Lung (tissue), 11 donors: ENCODE measurements at regions not wholly inside any gene's neighbourhood (a gene's known extent, or its start where the extent isn't known, plus 50 kb on each side); places are given as distances from the start of the nearest gene placed in this dataset.
A peak's percentile ranks its signal among the peaks of the same experiment; 100 is the strongest.

Experiments used
- ATAC-seq: fragments of 200-7000 bp; cut with Tn5 transposase; one replicate; pipeline ENCODE4 v1.9.1; 2020; ENCODE audit warnings: moderate number of reproducible peaks; ENCODE audit not compliant: insufficient read depth, low FRiP score
- DNase-seq, 3 donors: peaks; one replicate each; pipeline ENCODE4 v3.0.0-alpha.2; 2013 to 2017
- H3K27ac ChIP-seq, 2 donors: one replicate each; pipeline ENCODE4 v1.5.1; 2013; ENCODE audit warnings: mild to moderate bottlenecking in 2 of 2, moderate library complexity in 2 of 2, control low read depth in 1 of 2, inconsistent platforms in 1 of 2, low read depth in 1 of 2, low read length in 1 of 2
- H3K27me3 ChIP-seq, 3 donors: one replicate each; pipeline ENCODE4 v1.5.1; 2013; ENCODE audit warnings: low read length in 2 of 3; ENCODE audit not compliant: control insufficient read depth in 3 of 3, insufficient read depth in 3 of 3
- H3K36me3 ChIP-seq, 4 donors: one replicate each; pipeline ENCODE4 v1.5.1; 2013; ENCODE audit warnings: low read length in 4 of 4, mild to moderate bottlenecking in 1 of 4, moderate library complexity in 1 of 4; ENCODE audit not compliant: control insufficient read depth in 4 of 4, insufficient read depth in 4 of 4
- H3K4me1 ChIP-seq, 5 donors: one replicate each; pipeline ENCODE4 v1.5.1; 2013; ENCODE audit warnings: low read length in 5 of 5, mild to moderate bottlenecking in 2 of 5, moderate library complexity in 1 of 5; ENCODE audit not compliant: control insufficient read depth in 5 of 5, insufficient read depth in 5 of 5
- H3K4me3 ChIP-seq: one replicate; pipeline ENCODE4 v1.5.1; 2013; ENCODE audit warnings: mild to moderate bottlenecking, control low read depth, moderate library complexity
- H3K9ac ChIP-seq, 2 donors: one replicate each; pipeline ENCODE4 v1.5.1; 2013; ENCODE audit warnings: low read length in 2 of 2, control low read depth in 1 of 2; ENCODE audit not compliant: insufficient read depth in 1 of 2
- H3K9me3 ChIP-seq, 4 donors: one replicate each; pipeline ENCODE4 v1.5.1; 2013; ENCODE audit warnings: low read length in 3 of 4, mild to moderate bottlenecking in 1 of 4, moderate library complexity in 1 of 4; ENCODE audit not compliant: control insufficient read depth in 4 of 4, insufficient read depth in 3 of 4
- WGBS, 2 donors: extraction: QIAGEN DNeasy Blood & Tissue Kit; methylation state at CpG; one replicate each; pipeline ENCODE4 v1.1.7; 2013; 5-methylcytosine and 5-hydroxymethylcytosine counted together
- TF ChIP-seq, protein P1 (sequence below): IDR thresholded peaks from 2 replicates; pipeline ENCODE4 v1.5.1; 2012; ENCODE audit warnings: mild to moderate bottlenecking; ENCODE audit errors: control extremely low read depth, extremely low read depth
- donor health status: control.
- donor health status: control.
- donor health status: Bipolar disorder and iron deficiency.
- donor health status: healthy.
- donor health status: DM: yes; HTN: yes; CAD: no.

- WGBS, 2 donors, result 69 to 90% methylated on average over 4 of the region's 4 CpGs
- TF ChIP-seq, protein P1, sequence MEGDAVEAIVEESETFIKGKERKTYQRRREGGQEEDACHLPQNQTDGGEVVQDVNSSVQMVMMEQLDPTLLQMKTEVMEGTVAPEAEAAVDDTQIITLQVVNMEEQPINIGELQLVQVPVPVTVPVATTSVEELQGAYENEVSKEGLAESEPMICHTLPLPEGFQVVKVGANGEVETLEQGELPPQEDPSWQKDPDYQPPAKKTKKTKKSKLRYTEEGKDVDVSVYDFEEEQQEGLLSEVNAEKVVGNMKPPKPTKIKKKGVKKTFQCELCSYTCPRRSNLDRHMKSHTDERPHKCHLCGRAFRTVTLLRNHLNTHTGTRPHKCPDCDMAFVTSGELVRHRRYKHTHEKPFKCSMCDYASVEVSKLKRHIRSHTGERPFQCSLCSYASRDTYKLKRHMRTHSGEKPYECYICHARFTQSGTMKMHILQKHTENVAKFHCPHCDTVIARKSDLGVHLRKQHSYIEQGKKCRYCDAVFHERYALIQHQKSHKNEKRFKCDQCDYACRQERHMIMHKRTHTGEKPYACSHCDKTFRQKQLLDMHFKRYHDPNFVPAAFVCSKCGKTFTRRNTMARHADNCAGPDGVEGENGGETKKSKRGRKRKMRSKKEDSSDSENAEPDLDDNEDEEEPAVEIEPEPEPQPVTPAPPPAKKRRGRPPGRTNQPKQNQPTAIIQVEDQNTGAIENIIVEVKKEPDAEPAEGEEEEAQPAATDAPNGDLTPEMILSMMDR, result no peak
- no peaks in the 10 kb centered on the region for H3K9me3 ChIP-seq
- no peak for DNase-seq
- H3K4me1 ChIP-seq, result peaks cover 3 to 29% (median 10%) of the 10 kb centered on the region in 5 donors
- no peaks in the 10 kb centered on the region for H3K36me3 ChIP-seq
- no peak overlapping the region for H3K9ac ChIP-seq
- no peak for ATAC-seq
- no peak overlapping the region for H3K4me3 ChIP-seq
- H3K27me3 ChIP-seq, result no peaks in the 10 kb centered on the region
- no peak overlapping the region for H3K27ac ChIP-seq
Measured at GRCh38 chr1:60908159-60908558, 174.2 kb upstream of the NFIA start.

DNA sequence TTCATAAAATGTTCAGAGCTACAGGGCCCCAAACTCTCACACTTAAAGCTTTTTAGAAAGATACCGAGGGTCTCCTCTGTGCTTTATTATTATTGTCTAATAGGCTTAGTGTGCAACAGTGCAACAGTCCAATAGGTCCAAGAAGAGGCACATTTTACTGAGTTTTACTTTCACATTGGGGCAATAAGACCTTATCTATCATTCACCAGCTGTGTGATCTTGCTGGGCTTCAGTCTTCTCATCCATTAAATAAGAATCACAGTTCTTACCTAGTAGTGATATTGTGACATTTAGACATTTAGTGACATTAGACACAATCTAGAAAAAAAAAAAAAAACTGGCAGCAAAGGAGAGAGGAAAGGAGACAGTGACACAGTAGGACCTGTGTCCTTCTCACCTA is 175.8 kb upstream of the NFIA start:
- ATAC-seq (no peak), DNase-seq (no peak)
- TF ChIP-seq, protein P1, result no peak
- Histone ChIP-seq H3K27me3 (no peaks in the 10 kb centered on the region), H3K4me3 (no peak overlapping the region), H3K36me3 (no peaks in the 10 kb centered on the region), H3K9ac (no peak overlapping the region), H3K9me3 (no peaks in the 10 kb centered on the region), H3K27ac (no peak overlapping the region), H3K4me1 (peaks cover 3 to 19% (median 8%) of the 10 kb centered on the region in 5 donors)
- WGBS, 2 donors, result 94 to 97% methylated on average over 1 of the region's 1 CpG

- no peak overlapping the region for H3K9ac ChIP-seq
- DNase-seq, result no peak
- peak overlapping the region in 1 of 2 donors; percentile 46 for H3K27ac ChIP-seq
- no peaks in the 10 kb centered on the region for H3K27me3 ChIP-seq
- H3K36me3 ChIP-seq, result no peaks in the 10 kb centered on the region
- ATAC-seq, result no peak
- H3K9me3 ChIP-seq, result no peaks in the 10 kb centered on the region
- TF ChIP-seq, protein P1, result no peak
- H3K4me3 ChIP-seq, result no peak overlapping the region
- 86 to 89% methylated on average over 2 of the region's 2 CpGs for WGBS, 2 donors
- H3K4me1 ChIP-seq, result peaks cover 0 to 14% (median 5%) of the 10 kb centered on the region in 5 donors
Measured at GRCh38 chr1:60906039-60906438, 176.3 kb upstream of the NFIA start.
